ENCODE measurements at regions not wholly inside any gene's neighbourhood (a gene's known extent, or its start where the extent isn't known, plus 50 kb on each side); places are given as distances from the start of the nearest gene placed in this dataset.
"Not testable (repeated sequence)": the region's sequence is repeated elsewhere in the genome, so short reads cannot be mapped to it uniquely, and the experiment has no call there.

DNA sequence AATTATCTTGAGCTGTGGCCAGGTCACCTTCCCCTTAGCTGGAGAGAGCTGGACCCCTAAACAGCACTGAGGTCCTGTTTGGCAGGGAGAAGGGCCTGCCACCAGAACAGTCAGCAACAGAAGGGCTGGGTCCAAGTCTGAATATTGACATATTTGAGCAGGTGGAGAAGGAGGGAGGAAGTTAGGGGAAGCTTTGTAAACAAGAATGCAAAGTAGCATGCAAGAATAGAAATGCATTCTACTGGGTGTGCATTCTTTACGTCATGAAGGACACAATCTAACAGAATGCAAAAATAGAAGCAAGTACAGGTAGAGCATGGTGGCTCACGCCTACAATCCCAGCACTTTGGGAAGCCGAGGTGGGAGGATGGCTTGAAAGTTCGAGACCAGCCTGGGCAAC is 100.5 kb downstream of the QRSL1 start:
- no peaks in the 10 kb centered on the region for H3K4me1 ChIP-seq
- no peak for DNase-seq
- no peak overlapping the region for H3K4me3 ChIP-seq
- no peak overlapping the region for H3K27ac ChIP-seq (replicated peaks)
- no peak for TF ChIP-seq CTCF (IDR thresholded peaks at IDR 0.05; ENCODE audit: borderline replicate concordance)
- intact Hi-C loops (cut with micrococcal nuclease) = no loop called here
- H3K36me3 ChIP-seq = no peaks in the 10 kb centered on the region
- no peaks in the 10 kb centered on the region for H3K9me3 ChIP-seq (replicated peaks)
- H3K27me3 ChIP-seq (ENCODE audit: low read depth) = no peaks in the 10 kb centered on the region

- Histone ChIP-seq H3K9me3 (replicated peaks) (no peaks in the 10 kb centered on the region), H3K4me3 (no peak overlapping the region), H3K27ac (replicated peaks) (no peak overlapping the region), H3K27me3 (ENCODE audit: low read depth) (no peaks in the 10 kb centered on the region), H3K36me3 (no peaks in the 10 kb centered on the region), H3K4me1 (no peaks in the 10 kb centered on the region)
- intact Hi-C loops (cut with micrococcal nuclease) = no loop called here
- TF ChIP-seq CTCF (IDR thresholded peaks at IDR 0.05; ENCODE audit: borderline replicate concordance) = no peak
- DNase-seq = no peak
Measured at GRCh38 chr6:106728296-106728870, 99.0 kb downstream of the QRSL1 start.

DNA sequence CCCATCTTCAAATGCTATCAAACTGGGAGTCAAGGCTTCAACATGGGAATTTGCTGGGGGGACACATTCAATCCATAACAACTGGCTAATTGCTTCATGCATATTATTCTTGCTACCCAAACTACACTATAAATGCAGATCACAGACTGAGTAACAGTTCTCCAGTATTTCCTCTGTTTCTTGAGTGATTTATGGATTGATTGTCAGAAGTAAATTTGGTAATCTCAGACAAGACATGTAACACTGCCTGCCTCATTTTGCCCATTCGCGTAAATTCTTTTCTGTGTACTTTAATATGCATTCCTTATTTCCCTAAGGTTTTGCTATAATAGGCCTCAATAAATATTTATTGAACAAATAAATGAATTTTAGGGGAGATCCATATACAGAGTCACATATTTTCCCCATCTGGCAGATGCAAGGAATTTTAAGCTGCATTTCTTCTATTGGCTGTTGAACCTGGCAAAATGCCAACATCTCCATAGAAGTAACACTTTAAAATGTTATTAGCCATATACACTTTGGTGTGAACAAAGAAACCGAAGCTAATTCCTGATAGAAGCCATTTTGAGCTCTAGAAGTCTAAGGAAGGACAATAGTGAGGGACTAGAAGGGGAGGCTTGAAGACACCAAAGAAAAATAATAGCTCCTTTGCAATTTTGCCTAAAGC is 98.2 kb downstream of the QRSL1 start:
- Histone ChIP-seq H3K36me3 (no peaks in the 10 kb centered on the region), H3K9me3 (replicated peaks) (no peaks in the 10 kb centered on the region), H3K4me3 (no peak overlapping the region), H3K27me3 (ENCODE audit: low read depth) (no peaks in the 10 kb centered on the region), H3K27ac (replicated peaks) (no peak overlapping the region), H3K4me1 (no peaks in the 10 kb centered on the region)
- no peak for TF ChIP-seq CTCF (IDR thresholded peaks at IDR 0.05; ENCODE audit: borderline replicate concordance)
- DNase-seq = no peak
- intact Hi-C loops (cut with micrococcal nuclease) = no loop called here

DNA sequence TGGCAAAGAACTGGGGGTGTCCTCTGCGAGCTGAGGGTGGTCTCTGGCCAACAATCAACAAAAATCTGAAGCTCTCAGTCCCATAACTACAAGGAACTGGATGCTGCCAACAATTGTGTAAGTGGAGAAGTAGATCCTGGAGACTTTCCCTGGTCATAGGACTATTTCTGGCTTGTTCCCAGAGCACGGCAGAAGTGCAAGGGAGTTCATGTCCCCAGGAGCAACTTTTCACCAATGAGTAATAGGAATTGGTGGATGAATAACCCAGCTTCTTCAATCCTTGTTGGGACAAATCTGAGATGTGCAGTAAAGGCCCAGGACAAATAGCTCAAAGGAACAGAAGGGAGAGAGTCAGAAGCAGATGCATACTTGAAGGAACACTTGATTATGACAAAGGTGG is 95.5 kb downstream of the QRSL1 start:
- intact Hi-C loops (cut with micrococcal nuclease) = no loop called here
- no peaks in the 10 kb centered on the region for H3K4me1 ChIP-seq
- H3K9me3 ChIP-seq (replicated peaks) = no peaks in the 10 kb centered on the region
- H3K4me3 ChIP-seq = no peak overlapping the region
- DNase-seq = no peak
- no peaks in the 10 kb centered on the region for H3K27me3 ChIP-seq (ENCODE audit: low read depth)
- H3K36me3 ChIP-seq = no peaks in the 10 kb centered on the region
- H3K27ac ChIP-seq (replicated peaks) = no peak overlapping the region
- no peak for TF ChIP-seq CTCF (IDR thresholded peaks at IDR 0.05; ENCODE audit: borderline replicate concordance)

GRCh38 chr6:106724337-106724736 is 95.0 kb downstream of the QRSL1 start:
- TF ChIP-seq CTCF (IDR thresholded peaks at IDR 0.05; ENCODE audit: borderline replicate concordance) = no peak
- Histone ChIP-seq H3K4me1 (no peaks in the 10 kb centered on the region), H3K4me3 (no peak overlapping the region), H3K27ac (replicated peaks) (no peak overlapping the region), H3K9me3 (replicated peaks) (no peaks in the 10 kb centered on the region), H3K36me3 (no peaks in the 10 kb centered on the region), H3K27me3 (ENCODE audit: low read depth) (no peaks in the 10 kb centered on the region)
- no peak for DNase-seq
- intact Hi-C loops (cut with micrococcal nuclease) = no loop called here

DNA sequence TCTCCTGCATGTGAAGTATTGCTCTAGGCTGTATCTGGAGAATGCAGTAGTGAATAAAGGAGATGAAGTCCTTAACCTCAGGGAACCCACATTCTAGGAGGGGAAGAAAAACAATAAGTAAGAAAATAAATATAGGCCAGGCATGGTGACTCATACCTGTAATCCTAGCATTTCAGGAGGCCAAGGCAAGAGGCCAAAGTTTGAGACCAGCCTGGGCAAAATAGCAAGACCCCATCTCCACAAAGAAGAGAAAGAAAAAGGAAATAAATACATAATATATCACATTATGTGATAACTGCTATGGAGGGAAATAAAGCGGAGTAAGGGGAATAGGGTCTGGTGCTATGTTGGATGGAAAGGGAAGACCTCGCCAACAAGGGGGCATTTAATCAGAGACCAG is 94.0 kb downstream of the QRSL1 start:
- intact Hi-C loops (cut with micrococcal nuclease); H3K9me3 ChIP-seq (replicated peaks); DNase-seq; H3K36me3 ChIP-seq; H3K4me3 ChIP-seq; H3K27ac ChIP-seq (replicated peaks); H3K27me3 ChIP-seq (ENCODE audit: low read depth); H3K4me1 ChIP-seq: not testable (repeated sequence)

- intact Hi-C loops (cut with micrococcal nuclease); H3K27ac ChIP-seq (replicated peaks); H3K27me3 ChIP-seq (ENCODE audit: low read depth); DNase-seq; H3K9me3 ChIP-seq (replicated peaks); H3K4me1 ChIP-seq; H3K4me3 ChIP-seq; H3K36me3 ChIP-seq: not testable (repeated sequence)
Measured at GRCh38 chr6:106721189-106721588, 91.8 kb downstream of the QRSL1 start.

All from left ventricle myocardium inferior (tissue), 1 donor.